HS-5 (cell line): ENCODE measurements at regions not wholly inside any gene's neighbourhood (a gene's known extent, or its start where the extent isn't known, plus 50 kb on each side); places are given as distances from the start of the nearest gene placed in this dataset.
"Not testable (repeated sequence)": the region's sequence is repeated elsewhere in the genome, so short reads cannot be mapped to it uniquely, and the experiment has no call there.

Experiments used
- DNase-seq: peaks from one replicate; pipeline ENCODE4 v3.0.0-alpha.2; 2012; ENCODE audit warnings: low read depth

DNA sequence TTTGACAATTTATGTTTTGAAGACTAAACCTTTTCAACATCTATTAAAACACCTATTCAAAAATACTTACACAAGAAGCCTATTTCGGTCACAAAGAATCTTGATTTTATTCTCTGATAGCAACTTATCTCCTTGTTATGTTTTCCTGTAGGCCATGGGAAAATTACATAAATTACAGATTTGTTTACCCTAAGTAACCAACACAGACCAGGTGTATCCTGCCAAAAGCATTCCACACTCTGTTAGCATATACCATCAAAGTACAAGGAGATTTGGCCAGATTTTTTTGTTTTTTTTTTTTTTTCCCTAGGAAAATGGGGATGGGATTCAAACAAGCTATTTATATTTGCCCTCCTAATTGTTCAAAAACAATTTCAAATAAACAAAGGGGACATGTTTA, 497.9 kb upstream of the MAGEB18 start:
- DNase-seq: no peak

DNA sequence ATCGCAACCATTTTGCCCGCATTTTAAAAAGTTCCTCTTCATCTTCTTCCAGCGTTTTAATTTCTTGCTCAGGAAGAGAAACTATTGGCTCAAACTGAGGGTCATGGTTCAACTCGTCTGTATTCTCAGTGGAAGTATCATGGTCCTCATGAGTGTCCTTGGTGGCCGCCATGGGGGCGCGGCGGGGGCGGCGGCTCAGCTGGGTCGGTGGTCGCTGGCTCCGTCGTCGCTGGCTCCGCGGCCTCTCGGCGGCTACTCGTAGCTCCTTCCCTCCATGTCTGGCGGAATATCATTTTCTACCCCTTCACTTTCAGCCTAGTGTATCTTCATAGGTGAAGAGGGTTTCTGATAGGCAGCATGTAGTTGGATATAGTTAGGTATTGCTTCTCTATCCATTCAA, 492.0 kb upstream of the MAGEB18 start:
- no peak for DNase-seq

DNA sequence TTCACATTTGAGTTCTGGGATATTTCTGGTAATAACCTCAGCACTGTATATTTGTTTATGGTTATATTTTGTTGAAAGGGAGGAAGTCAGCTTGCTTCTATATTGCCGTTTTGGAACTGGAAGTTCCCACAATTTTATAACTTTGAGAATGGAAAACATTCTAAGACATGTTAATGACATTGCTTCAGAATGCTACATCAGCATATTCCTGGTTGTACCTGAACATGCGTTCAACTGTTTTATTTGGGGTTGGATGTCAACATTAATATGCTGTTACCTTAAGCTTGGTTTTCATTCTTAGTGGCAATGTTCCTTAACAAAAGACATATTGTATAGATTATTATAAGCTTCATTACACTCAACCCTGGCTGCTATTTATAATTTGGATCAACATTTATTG, 489.4 kb upstream of the MAGEB18 start:
- DNase-seq: no peak

DNA sequence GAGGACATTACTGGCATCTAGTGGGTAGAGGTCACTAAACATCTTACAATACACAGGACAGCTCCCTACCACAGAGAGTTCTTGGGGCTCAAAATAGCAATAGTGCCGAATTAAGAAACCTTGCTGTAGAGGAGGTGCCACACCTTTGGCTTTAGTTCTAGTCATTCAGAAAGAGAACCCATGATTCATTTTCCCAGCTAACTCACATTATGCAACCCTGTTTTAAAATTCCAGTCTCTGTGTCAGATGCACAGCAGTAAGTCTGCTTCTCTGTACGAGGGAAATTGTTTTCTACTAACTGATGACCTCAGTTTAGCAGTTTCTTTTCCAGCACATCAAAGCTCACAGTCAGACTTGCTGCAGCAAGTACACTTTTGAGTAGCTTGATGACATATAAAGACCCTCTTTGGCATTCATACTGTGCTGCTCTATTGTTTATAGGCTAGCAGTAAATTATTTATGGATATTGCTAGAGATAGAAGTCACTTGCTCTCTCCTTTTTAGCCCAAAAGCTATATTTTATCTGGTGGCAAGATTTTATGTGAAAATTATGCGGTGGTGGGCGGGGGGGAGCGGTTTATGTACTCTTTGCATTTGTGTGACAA, 487.8 kb upstream of the MAGEB18 start:
- DNase-seq: no peak

DNA sequence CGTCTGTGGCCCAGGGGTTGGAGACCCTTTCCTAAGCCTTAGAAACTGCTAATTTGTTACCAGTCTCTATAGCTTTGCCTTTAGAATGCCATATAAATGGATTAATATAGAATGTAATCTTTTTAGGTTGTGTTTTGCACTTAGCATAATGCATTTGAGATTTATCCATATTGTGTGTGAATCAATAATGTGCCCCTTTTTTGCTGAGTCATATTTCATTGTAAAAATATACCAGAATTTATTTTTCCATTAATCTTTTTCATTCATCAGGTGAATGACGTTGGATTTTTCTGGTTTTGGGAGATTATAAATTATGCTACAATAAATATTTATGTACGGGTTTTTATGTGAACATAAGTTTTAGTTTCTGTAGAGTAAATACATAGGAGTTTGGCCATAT, 478.8 kb upstream of the MAGEB18 start:
- no peak for DNase-seq

DNA sequence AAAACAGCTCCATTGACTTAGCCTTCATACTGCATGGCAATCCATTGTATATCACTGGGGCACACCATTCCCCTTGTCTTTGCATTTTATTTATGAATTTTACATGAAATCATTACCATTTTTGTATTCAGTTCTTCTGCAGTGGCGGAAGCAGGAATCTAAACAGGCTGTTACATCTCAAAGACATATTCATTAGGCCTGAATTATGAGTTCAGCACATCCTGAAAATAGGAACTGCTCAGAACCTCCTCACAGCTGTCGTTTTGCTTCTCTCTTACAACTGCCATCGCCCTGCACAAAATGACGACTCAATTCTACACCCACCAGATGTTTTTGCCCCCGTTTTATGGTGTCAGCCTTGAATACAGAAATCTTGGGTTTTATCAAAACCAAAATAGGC, 474.4 kb upstream of the MAGEB18 start:
- DNase-seq: no peak

DNA sequence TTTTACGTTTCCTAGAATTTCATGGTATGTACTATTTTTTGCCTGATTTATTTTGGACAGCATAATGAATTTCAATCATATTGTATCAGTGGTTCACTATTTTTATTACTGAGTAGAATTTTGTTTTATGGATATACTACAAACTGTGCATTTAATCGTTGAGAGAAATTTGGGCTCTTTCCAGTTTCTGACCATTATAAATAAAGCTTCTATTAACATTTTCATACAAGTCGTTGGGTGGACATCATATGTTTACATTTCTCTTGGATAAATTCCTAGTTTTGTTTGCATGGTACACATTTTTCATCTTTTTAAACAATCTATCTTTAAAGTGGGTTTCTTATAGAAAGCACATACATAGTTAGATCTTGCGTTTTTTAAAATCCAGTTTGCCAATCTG, 472.7 kb upstream of the MAGEB18 start:
- DNase-seq: no peak

DNA sequence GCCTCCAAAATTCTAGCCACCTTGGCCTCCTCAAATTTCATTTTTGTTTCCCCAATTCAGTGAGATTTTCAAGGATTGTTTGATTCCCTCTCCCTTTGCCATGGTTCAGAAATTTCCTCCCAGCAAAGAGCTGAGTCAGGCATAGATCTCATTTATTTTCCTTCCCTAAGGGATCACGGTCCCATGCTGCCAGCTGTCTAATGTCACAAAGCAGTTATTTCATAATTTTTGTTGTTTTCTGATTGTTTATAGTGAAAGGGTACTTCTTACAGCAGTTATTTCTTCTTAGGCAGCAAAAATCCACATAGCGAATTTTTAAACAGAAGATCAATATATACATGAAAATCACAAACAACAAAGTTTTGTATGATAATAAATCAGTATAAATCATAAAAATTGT, 470.5 kb upstream of the MAGEB18 start:
- no peak for DNase-seq

DNA sequence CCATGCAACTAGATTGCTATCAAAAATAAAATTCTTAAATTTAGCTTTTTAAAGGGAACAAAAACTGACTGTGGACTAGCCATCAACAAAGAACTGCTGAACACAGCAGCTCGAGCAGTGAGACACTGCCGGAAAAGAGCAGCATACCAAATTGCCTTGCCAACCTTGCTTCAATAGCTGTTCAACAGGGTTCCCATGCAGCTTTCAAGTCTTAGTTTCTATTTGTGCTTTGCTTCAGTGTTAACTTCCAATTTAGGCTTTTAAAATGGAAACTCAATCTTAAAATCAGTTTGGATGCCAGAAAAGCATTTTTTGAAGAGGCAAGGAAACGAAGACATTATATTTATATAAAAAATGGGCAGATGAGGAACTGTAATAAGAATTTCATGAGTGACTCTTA, 463.4 kb upstream of the MAGEB18 start:
- no peak for DNase-seq

DNA sequence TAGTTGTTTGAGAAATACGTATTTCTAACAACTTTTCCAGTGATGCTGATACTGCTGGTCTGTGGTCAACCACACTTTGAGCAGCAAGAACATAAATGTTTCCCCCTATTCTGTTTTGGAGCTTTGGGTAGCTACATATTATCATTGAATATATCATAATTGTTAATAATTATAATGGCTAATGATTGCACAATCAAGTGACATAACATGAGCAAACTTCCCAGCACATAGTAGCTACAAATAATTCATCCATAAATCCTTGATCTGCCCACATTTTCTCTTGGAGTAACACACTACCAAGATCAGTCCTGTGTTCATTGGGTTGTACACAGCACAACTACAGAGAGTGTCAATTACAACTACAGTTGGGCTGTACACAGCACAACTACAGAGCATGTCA, 436.3 kb upstream of the MAGEB18 start:
- DNase-seq: no peak

DNA sequence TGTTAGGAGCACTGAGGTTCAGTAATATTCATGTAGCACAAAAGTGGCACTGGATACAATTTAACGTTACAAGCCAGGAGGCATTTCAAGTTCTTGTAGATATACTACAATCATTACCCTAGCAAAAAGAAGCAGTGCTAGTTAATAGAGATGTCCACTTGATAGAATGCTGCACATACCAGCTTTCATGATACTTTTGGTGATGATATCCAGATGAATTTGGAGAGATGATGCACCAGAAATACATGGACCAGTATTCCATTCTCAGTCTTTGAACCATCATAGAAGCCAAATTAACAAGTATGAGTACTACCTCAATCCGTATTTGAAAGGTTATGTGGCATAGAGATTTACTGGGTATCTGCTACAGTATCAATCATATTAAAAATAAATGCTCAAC, 421.0 kb upstream of the MAGEB18 start:
- DNase-seq: no peak

DNA sequence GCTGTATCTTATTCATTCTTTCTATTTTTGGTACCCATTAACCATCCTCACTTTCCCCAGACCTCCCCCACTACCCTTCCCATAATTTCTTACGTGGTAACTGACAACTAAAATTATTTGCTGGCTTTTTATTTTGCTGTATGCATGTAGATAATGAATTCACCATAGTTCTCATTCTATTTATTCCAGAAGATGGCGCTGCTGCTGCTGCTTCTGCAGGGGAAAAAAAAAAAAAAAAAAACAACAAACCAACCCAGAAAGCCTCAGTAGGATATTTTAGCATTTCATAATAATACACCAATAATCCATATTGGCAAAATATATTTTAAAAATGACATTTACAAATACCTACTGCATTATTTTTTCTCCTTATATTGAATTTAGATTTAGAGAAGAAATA, 416.6 kb upstream of the MAGEB18 start:
- DNase-seq: no peak

DNA sequence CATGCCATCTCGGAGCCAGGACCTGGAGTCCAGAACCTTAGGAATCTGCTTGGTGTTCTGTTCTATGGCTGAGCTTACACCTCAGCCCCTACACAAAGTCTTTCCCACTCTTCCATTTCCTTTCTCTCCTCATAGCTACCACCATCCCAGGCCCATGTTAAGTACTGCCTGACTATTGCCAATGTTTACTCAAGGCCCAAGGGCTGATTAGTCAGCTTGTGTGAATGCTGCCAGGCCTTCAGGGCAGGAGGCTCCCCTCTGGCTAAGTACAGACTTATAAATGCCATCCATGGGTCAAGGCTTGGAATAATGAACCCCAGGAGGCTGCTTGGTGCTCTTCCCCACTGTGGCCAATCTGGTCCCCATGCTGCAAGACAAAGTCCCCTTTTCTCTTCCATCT, 411.6 kb upstream of the MAGEB18 start:
- DNase-seq: no peak

DNA sequence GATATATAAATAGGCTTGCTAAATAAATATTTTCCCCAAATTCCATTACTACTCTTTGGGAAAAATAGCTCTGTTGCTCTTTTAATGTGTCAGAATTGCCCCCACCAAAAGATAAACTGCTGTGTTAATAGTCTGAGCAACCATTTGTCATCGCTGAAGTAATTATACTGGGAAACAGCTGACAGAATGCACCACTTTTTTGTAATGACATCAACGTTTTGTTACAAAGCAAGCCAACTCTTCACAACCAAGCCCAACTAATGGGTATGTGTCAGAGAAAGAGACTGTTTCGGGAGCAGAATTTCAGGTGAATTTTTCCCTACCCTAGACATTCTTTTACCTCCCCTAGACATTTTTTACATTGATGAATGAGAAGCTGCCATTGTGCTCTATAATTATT, 405.0 kb upstream of the MAGEB18 start:
- no peak for DNase-seq

DNA sequence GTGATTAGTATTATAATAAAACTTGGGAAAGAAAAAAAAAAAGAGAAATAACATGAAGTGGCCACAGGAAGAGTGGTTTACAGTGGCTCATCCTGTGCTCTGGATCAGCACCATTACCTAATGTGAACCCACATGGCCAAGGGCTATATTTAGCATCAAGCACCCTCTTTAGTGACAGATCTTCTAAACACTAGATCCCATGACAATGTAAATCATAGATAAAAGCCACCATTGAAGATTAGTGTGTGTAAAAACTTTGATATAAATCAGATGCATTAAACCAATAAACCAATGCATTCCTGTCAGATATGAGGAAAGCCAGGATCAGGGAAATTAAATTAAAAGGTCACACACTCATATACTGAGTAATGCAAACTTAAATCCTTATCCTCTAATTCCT, 400.6 kb upstream of the MAGEB18 start:
- no peak for DNase-seq

DNA sequence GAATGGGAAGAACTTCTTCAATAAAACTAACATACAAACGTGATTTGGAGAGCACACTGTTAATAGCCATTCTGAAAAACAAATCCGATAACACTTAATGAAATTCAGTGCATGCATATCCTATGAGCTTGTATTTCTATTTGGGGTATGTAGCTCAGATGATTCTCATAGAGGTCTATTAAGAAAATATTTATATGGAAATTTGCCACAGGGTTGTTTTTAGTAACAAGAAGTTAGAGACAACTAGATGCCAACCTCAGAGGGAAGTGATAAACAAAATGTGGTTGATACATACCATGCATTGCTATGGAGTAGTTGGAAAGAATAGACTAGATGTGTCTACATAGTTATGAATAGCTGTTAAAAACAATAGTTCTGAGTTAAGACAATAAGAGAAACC, 395.8 kb upstream of the MAGEB18 start:
- DNase-seq: no peak

DNA sequence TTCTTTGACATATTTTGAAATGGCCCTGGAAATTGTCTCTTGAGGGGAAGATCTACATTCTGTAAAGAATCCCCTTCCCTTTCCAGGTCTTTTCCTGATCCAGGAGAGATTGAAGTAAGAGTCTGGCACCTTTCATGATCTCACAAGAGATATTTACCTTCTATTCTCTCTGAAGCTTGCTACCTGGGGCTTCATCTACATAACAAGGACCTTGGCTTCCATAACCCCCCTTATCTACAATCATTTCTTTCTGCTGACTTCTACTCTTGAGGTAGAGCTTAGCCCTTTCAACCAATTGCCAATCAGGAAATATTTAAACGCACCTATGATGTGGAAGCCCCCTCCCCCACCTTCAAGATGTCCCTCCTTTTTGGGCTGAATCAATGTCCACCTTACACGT, 383.7 kb upstream of the MAGEB18 start:
- no peak for DNase-seq

DNA sequence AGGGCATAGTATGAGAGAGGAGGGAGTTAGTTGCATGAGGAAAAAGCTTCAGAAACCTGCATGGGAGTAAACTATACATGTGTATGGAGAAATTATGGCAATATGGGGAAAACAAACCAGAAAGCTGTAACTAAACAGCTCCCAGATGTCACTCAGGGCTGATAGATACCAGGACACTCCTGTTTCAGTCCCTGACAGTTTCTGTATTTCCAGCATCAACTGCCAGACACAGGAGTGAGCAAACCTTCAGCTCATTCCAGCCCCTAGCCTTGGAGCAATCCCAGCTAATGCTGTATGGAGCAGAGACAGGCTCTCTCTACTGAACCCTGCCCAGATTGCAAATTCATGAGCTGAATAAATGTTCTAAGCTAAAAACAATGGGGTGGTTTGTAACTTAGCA, 382.9 kb upstream of the MAGEB18 start:
- no peak for DNase-seq

DNA sequence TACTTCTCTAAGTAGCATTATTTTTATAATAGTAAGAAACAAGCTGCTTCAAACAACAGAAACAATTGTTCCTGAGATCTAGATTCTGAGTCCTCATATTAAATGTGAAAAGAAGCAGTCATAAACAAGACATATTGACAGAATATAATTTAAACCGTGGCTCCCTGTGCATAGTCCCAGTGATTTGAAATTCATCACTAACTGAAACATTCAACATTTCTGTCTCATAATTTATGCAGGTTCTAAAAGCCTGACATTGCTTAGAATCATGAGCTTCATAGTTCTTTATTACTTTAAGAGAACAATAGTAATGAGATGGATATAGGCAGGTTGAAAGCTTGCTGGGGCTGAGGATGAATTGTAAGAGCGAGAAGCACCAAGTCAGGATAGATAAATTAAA, 375.5 kb upstream of the MAGEB18 start:
- no peak for DNase-seq

DNA sequence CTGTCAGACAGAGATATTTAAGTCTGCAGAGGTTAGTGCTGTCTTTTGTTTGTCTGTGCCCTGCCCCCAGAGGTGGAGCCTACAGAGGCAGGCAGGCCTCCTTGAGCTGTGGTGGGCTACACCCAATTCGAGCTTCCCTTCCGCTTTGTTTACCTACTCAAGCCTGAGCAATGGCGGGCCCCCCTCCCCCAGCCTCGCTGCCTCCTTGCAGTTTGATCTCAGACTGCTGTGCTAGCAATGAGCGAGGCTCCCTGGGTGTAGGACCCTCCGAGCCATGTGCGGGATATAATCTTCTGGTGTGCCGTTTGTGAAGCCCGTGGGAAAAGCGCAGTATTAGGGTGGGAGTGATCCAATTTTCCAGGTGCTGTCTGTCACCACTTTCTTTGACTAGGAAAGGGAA, 366.3 kb upstream of the MAGEB18 start:
- DNase-seq: not testable (repeated sequence)

DNA sequence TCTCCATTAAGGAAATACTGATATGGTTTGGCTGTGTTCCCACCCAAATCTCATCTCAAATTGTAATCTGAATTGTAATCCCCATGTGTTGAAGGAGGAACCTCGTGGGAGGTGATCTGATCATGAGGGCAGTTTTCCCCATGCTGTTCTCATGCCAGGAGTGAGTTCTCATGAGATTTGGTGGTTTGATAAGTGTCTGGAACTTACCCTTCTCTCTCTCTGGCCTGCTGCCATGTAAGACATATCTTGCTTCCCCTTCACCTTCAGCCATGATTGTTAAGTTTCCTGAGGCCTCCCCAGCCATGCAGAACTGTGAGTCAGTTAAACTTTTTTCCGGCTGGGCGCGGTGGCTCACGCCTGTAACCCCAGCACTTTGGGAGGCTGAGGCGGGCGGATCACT, 340.3 kb upstream of the MAGEB18 start:
- DNase-seq: not testable (repeated sequence)

DNA sequence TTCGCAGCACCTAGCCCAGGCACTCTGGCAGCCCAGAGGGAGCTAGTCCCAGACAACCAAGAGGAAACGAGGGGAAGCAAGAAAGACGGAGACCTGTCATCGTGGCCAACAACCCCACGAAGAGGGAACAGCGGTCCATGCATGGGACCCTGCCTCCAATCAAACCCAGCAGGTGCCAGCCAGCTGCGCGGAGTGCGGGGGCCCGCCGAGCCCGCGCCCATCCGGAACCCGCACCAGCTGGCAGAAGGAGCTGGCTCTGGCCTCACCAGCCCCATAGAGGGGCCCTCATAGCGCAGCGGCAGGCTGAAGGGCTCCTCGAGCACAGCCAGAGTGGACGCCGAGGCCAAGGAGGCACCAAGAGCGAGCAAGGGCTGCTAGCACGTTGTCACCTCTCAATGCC, 332.4 kb upstream of the MAGEB18 start:
- no peak for DNase-seq

DNA sequence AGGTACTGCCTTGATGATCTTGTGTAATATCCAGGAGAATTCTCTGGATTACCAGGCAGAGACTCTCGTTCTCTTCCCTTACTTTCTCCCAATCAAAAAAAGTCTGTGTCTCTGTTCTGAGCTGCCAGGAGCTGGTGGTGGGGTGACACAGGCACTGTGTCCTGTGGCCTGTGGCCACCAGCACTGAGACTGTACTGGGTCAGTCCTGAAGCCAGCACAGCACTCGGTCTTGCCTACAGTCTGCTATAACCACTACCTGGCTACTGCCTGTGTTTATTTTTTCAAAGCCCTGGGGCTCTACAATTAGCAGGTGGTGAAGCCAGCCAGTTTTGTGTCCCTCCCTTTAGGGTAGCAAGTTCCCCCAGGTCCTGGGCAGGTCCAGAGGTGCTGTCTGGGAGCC, 331.1 kb upstream of the MAGEB18 start:
- no peak for DNase-seq

DNA sequence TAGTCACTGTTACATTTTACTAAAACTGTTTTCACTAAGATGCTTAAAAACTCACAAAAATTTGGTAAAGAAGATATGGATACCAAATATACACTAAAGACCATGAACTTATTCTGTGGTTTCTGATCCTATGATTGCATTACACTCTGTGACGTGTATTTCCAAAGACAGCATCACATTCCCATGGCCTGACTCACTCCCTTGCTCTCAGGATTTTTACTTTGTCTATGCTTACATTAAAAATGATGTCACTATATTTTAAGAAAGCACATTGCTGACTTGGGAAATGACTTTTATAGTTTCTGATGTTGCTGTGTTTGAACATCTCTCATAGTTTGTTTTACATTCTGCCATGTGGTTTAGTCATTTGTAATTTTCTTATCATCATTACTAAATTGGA, 327.9 kb upstream of the MAGEB18 start:
- peak; percentile 58 for DNase-seq

DNA sequence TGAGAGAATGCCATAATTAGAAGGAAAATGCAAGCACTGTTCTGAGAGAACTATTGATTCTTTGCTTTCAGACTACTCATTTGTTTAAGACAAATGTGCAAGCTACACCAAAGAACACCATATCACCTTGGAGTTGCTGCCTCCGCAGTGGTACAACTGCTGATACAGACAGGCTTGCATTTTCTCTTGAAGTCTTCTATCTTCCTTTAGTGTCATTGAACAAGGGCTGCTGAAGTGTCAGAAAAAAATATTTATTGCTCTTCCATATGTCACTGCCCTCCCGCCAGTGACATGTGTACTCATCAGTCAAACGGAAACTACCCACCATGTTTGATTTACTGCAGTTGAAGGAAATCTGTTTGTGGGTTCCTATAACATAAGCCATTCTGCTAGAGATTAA, 318.3 kb upstream of the MAGEB18 start:
- DNase-seq: no peak
